Neutrophil (primary cell): ENCODE measurements at regions not wholly inside any gene's neighbourhood (a gene's known extent, or its start where the extent isn't known, plus 50 kb on each side); places are given as distances from the start of the nearest gene placed in this dataset.

Experiments
- H3K27ac ChIP-seq: fragments of 200-600 bp; sonication (generic); 2 replicates; pipeline ENCODE4 v1.5.1; 2016; ENCODE audit warnings: mild to moderate bottlenecking, moderate library complexity
- H3K27me3 ChIP-seq: fragments of 200-600 bp; sonication (generic); 2 replicates; pipeline ENCODE4 v1.6.0; 2016; ENCODE audit warnings: mild to moderate bottlenecking
- H3K36me3 ChIP-seq: fragments of 200-600 bp; sonication (generic); 2 replicates; pipeline ENCODE4 v1.5.1; 2017
- H3K4me1 ChIP-seq, 2 experiments: fragments of 200-600 bp in 1 of 2; sonication (generic) in 1 of 2; 1 replicate in 1 of 2; 2 replicates in 1 of 2; pipeline versions ENCODE4 v1.5.1 to v1.6.1; 2013 to 2016; ENCODE audit warnings: low read depth in 1 of 2, low read length in 1 of 2, mild to moderate bottlenecking in 1 of 2, moderate library complexity in 1 of 2; ENCODE audit not compliant: control insufficient read depth in 1 of 2, insufficient read depth in 1 of 2
- H3K4me3 ChIP-seq, 2 experiments: fragments of 200-600 bp in 1 of 2; sonication (generic) in 1 of 2; 1 replicate in 1 of 2; 2 replicates in 1 of 2; pipeline ENCODE4 v1.5.1; 2013 to 2016; ENCODE audit warnings: low read depth in 1 of 2, low read length in 1 of 2, mild to moderate bottlenecking in 1 of 2, moderate library complexity in 1 of 2
- H3K9me3 ChIP-seq: fragments of 200-600 bp; sonication (generic); 2 replicates; pipeline ENCODE4 v1.5.1; 2016
- CTCF ChIP-seq: fragments of 200-600 bp; sonication (generic); IDR thresholded peaks from 2 replicates; pipeline ENCODE4 v1.5.1; 2016; ENCODE audit warnings: antibody characterized with exemption

GRCh38 chr16:48099455-48099854 is 56.3 kb downstream of the ABCC12 start:
- Histone ChIP-seq H3K4me3 (no peak overlapping the region), H3K4me1 (no peaks in the 10 kb centered on the region), H3K36me3 (no peaks in the 10 kb centered on the region), H3K9me3 (no peaks in the 10 kb centered on the region), H3K27ac (no peak overlapping the region), H3K27me3 (no peaks in the 10 kb centered on the region)
- no peak for TF ChIP-seq CTCF

- no peaks in the 10 kb centered on the region for H3K36me3 ChIP-seq
Observed at GRCh38 chr16:48098472-48098871, 57.3 kb downstream of the ABCC12 start.

GRCh38 chr16:48091117-48091516 is 64.7 kb downstream of the ABCC12 start:
- TF ChIP-seq CTCF: no peak
- Histone ChIP-seq H3K36me3 (no peaks in the 10 kb centered on the region), H3K27me3 (peaks cover 14% of the 10 kb centered on the region), H3K4me3 (no peak overlapping the region), H3K9me3 (no peaks in the 10 kb centered on the region), H3K27ac (no peak overlapping the region), H3K4me1 (no peaks in the 10 kb centered on the region)

More at GRCh38 chr16:48098472-48098871, 57.3 kb downstream of the ABCC12 start:
- Histone ChIP-seq H3K9me3 (no peaks in the 10 kb centered on the region), H3K27me3 (no peaks in the 10 kb centered on the region), H3K4me3 (no peak overlapping the region), H3K4me1 (no peaks in the 10 kb centered on the region), H3K27ac (no peak overlapping the region)
- TF ChIP-seq CTCF: no peak

GRCh38 chr16:48089053-48089792 is 66.6 kb downstream of the ABCC12 start:
- no peaks in the 10 kb centered on the region for H3K4me1 ChIP-seq
- no peak overlapping the region for H3K4me3 ChIP-seq
- H3K27me3 ChIP-seq: peaks cover 14% of the 10 kb centered on the region
- H3K36me3 ChIP-seq: no peaks in the 10 kb centered on the region
- no peak overlapping the region for H3K27ac ChIP-seq
- no peak for TF ChIP-seq CTCF
- H3K9me3 ChIP-seq: no peaks in the 10 kb centered on the region

- H3K4me3 ChIP-seq: no peak overlapping the region
- no peak overlapping the region for H3K27ac ChIP-seq
- no peaks in the 10 kb centered on the region for H3K36me3 ChIP-seq
- no peaks in the 10 kb centered on the region for H3K4me1 ChIP-seq
- H3K9me3 ChIP-seq: no peaks in the 10 kb centered on the region
- no peak for TF ChIP-seq CTCF
- peaks cover 14% of the 10 kb centered on the region for H3K27me3 ChIP-seq
Observed at GRCh38 chr16:48087639-48088038, 68.2 kb downstream of the ABCC12 start.
